GM23338 (cell line): ENCODE measurements at regions not wholly inside any gene's neighbourhood (a gene's known extent, or its start where the extent isn't known, plus 50 kb on each side); places are given as distances from the start of the nearest gene placed in this dataset.

Experiments used
- ATAC-seq: fragments of 200-7000 bp; cut with Tn5 transposase; 3 replicates; pipeline ENCODE4 v1.9.1; 2020
- DNase-seq: peaks from one replicate; pipeline ENCODE4 v3.0.0-alpha.2; 2015; ENCODE audit warnings: low spot score
- H2AFZ ChIP-seq: fragments of 200-600 bp; sonication (generic); 2 replicates; pipeline ENCODE4 v1.8.0; 2016; ENCODE audit warnings: antibody characterized with exemption, mild to moderate bottlenecking, moderate library complexity
- H3F3A ChIP-seq: fragments of 200-600 bp; sonication (generic); replicated peaks from 2 replicates; pipeline ENCODE4 v1.8.0; 2017; ENCODE audit warnings: antibody characterized with exemption, mixed run types, low read depth
- H3K27ac ChIP-seq: fragments of 200-600 bp; sonication (generic); 2 replicates; pipeline ENCODE4 v1.6.1; 2016; ENCODE audit warnings: low read depth
- H3K27me3 ChIP-seq: fragments of 200-600 bp; sonication (generic); 2 replicates; pipeline ENCODE4 v1.8.0; 2016; ENCODE audit warnings: mild to moderate bottlenecking, mixed run types, moderate library complexity; ENCODE audit not compliant: insufficient read depth
- H3K36me3 ChIP-seq: fragments of 200-600 bp; sonication (generic); 2 replicates; pipeline ENCODE4 v1.8.0; 2016; ENCODE audit warnings: mild to moderate bottlenecking; ENCODE audit not compliant: insufficient read depth
- H3K4me1 ChIP-seq: fragments of 200-600 bp; sonication (generic); 2 replicates; pipeline ENCODE4 v1.8.0; 2016; ENCODE audit warnings: mild to moderate bottlenecking, moderate library complexity; ENCODE audit not compliant: insufficient read depth
- H3K4me2 ChIP-seq: fragments of 200-600 bp; sonication (generic); 2 replicates; pipeline ENCODE4 v1.7.1; 2017; ENCODE audit warnings: mixed run types
- H3K4me3 ChIP-seq: fragments of 200-600 bp; sonication (generic); 2 replicates; pipeline ENCODE4 v1.6.1; 2016; ENCODE audit warnings: mixed run types
- H3K79me2 ChIP-seq: fragments of 200-600 bp; sonication (generic); replicated peaks from 2 replicates; pipeline ENCODE4 v1.8.0; 2017; ENCODE audit warnings: mild to moderate bottlenecking; ENCODE audit not compliant: insufficient read depth
- H3K9me2 ChIP-seq: fragments of 200-600 bp; sonication (generic); 2 replicates; pipeline ENCODE4 v1.8.0; 2017; ENCODE audit not compliant: insufficient read depth
- H4K20me1 ChIP-seq: fragments of 200-600 bp; sonication (generic); replicated peaks from 2 replicates; pipeline ENCODE4 v1.8.0; 2017; ENCODE audit warnings: mild to moderate bottlenecking; ENCODE audit not compliant: insufficient read depth
- H3K27ac Mint-ChIP-seq: 2 replicates; pipeline ENCODE4 v1.8.0; 2020; ENCODE audit warnings: inconsistent platforms, mild to moderate bottlenecking, moderate library complexity, mixed read lengths
- H3K27me3 Mint-ChIP-seq: 3 replicates; pipeline ENCODE4 v1.8.0; 2022; ENCODE audit warnings: low read depth, mild to moderate bottlenecking, moderate library complexity, mixed read lengths, inconsistent platforms; ENCODE audit not compliant: insufficient read depth, poor library complexity
- H3K36me3 Mint-ChIP-seq: 3 replicates; pipeline ENCODE4 v1.8.0; 2021; ENCODE audit warnings: low read depth, mild to moderate bottlenecking, inconsistent platforms, moderate library complexity, mixed read lengths
- H3K4me1 Mint-ChIP-seq: 3 replicates; pipeline ENCODE4 v1.8.0; 2020; ENCODE audit warnings: mild to moderate bottlenecking, inconsistent platforms, mixed read lengths
- H3K4me3 Mint-ChIP-seq: 3 replicates; pipeline ENCODE4 v1.8.0; 2021; ENCODE audit warnings: moderate library complexity, mild to moderate bottlenecking, inconsistent platforms, mixed read lengths
- H3K9me3 Mint-ChIP-seq: 3 replicates; pipeline ENCODE4 v1.8.0; 2020; ENCODE audit warnings: moderate library complexity, mild to moderate bottlenecking, inconsistent platforms, mixed read lengths
- CREB1 ChIP-seq: fragments of 250-450 bp; sonication (Bioruptor Pico); IDR thresholded peaks from 2 replicates; pipeline ENCODE4 v1.5.0; 2020; ENCODE audit warnings: low read depth, mild to moderate bottlenecking, moderate library complexity
- EZH2 ChIP-seq: fragments of 200-600 bp; sonication (generic); IDR thresholded peaks from one replicate; pipeline ENCODE4 v1.8.0; 2017; ENCODE audit warnings: antibody characterized with exemption, mild to moderate bottlenecking, low read depth; ENCODE audit not compliant: unreplicated experiment
- JUNB ChIP-seq: IDR thresholded peaks from one replicate; pipeline ENCODE4 v1.6.1; 2016; ENCODE audit warnings: antibody characterized with exemption; ENCODE audit not compliant: unreplicated experiment
- NANOG ChIP-seq: IDR thresholded peaks from 2 replicates; pipeline ENCODE4 v1.6.1; 2016; ENCODE audit warnings: antibody characterized with exemption, borderline replicate concordance
- POLR2AphosphoS5 ChIP-seq: IDR thresholded peaks from 2 replicates; pipeline ENCODE4 v1.6.1; 2016; ENCODE audit warnings: antibody characterized with exemption, low read depth
- ZNF114 ChIP-seq: fragments of 250-450 bp; sonication (Bioruptor Pico); IDR thresholded peaks from 2 replicates; pipeline ENCODE4 v1.5.0; 2020; ENCODE audit warnings: mild to moderate bottlenecking, moderate library complexity
- ZNF331 ChIP-seq: fragments of 250-450 bp; sonication (Bioruptor Pico); IDR thresholded peaks from 2 replicates; pipeline ENCODE4 v1.5.0; 2020; ENCODE audit warnings: low read depth, mild to moderate bottlenecking, moderate library complexity
- TF ChIP-seq, protein P1 (sequence below), 2 experiments: fragments of 200-600 bp in 1 of 2; sonication (generic) in 1 of 2; conservative IDR thresholded peaks; 2 replicates each; pipeline versions ENCODE4 v1.5.1 to v1.6.1; 2016 to 2017; ENCODE audit warnings: antibody characterized with exemption in 2 of 2, low read depth in 2 of 2, mild to moderate bottlenecking in 2 of 2, moderate library complexity in 1 of 2
- TF ChIP-seq, protein P2 (sequence below): IDR thresholded peaks from 2 replicates; pipeline ENCODE4 v1.6.1; 2016; ENCODE audit warnings: antibody characterized with exemption
- TF ChIP-seq, protein P3 (sequence below): IDR thresholded peaks from one replicate; pipeline ENCODE4 v1.6.1; 2018; ENCODE audit warnings: antibody characterized with exemption; ENCODE audit not compliant: unreplicated experiment

DNA sequence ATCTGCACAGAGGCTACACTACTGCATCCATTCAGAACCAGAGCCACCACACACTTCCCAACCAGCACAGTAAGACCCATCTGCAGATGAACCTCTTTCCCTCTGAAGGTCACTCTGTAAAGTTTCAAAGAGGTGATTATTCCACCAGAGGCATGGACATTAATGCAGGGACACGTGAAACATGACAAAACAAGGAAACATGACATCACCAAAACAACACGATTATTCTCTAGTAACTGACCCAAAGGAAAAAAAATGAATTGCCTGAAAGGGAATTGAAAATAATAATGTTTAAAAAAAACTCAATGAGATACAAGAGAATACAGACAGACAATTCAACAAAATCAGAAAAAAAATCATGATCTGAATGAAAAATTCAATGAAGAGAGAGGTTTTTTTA lies 139.1 kb downstream of the RERGL start (continued):
- TF ChIP-seq, protein P1, sequence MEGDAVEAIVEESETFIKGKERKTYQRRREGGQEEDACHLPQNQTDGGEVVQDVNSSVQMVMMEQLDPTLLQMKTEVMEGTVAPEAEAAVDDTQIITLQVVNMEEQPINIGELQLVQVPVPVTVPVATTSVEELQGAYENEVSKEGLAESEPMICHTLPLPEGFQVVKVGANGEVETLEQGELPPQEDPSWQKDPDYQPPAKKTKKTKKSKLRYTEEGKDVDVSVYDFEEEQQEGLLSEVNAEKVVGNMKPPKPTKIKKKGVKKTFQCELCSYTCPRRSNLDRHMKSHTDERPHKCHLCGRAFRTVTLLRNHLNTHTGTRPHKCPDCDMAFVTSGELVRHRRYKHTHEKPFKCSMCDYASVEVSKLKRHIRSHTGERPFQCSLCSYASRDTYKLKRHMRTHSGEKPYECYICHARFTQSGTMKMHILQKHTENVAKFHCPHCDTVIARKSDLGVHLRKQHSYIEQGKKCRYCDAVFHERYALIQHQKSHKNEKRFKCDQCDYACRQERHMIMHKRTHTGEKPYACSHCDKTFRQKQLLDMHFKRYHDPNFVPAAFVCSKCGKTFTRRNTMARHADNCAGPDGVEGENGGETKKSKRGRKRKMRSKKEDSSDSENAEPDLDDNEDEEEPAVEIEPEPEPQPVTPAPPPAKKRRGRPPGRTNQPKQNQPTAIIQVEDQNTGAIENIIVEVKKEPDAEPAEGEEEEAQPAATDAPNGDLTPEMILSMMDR (conservative IDR thresholded peaks at IDR 0.05; ENCODE audit: low read depth in 2 of 2), result no peak
- TF ChIP-seq EZH2 (no peak), ZNF114 (CRISPR knock-in tag) (no peak), NANOG (no peak), JUNB (no peak), CREB1 (no peak), ZNF331 (CRISPR knock-in tag) (no peak)
- TF ChIP-seq, protein P2, sequence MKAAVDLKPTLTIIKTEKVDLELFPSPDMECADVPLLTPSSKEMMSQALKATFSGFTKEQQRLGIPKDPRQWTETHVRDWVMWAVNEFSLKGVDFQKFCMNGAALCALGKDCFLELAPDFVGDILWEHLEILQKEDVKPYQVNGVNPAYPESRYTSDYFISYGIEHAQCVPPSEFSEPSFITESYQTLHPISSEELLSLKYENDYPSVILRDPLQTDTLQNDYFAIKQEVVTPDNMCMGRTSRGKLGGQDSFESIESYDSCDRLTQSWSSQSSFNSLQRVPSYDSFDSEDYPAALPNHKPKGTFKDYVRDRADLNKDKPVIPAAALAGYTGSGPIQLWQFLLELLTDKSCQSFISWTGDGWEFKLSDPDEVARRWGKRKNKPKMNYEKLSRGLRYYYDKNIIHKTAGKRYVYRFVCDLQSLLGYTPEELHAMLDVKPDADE, result no peak

DNA sequence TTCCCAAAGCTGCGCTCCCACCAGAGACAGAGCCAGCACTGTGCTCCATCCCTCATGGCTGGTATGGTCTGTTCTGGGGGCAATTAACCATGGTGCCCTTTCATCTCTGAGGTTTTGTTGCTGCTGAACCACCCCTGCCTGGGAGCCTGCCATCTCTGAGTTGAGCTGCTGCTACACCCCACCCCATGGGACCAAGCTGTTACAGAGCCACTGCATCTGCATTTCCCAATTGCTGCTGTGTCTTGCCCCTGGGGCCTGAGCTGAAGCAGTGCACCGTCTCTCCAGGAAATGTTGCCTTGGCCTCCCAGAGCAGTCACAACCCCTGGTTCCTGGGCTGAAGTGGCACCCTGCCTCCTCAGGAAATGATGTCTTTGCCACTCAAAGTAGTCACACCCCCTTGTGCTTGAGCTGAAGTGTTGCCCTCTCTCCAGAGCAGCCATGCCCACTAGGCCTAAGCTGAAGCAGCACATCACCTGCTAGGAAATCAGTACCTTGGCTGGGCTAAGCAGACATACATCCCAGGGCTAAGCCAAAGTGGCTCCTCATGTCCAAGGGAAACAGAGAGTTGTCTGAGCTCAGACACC lies 140.3 kb downstream of the RERGL start:
- Histone ChIP-seq H3K4me3 (no peak overlapping the region), H3K4me2 (no peak overlapping the region), H3K79me2 (no peaks in the 10 kb centered on the region), H3K4me1 (peaks cover 6% of the 10 kb centered on the region; the same call in 1 of the 2 replicates), H3K27ac (no peak overlapping the region), H2AFZ (no peak overlapping the region), H3F3A (no peaks in the 10 kb centered on the region), H3K36me3 (no peaks in the 10 kb centered on the region), H4K20me1 (no peaks in the 10 kb centered on the region), H3K27me3 (no peaks in the 10 kb centered on the region), H3K9me2 (no peaks in the 10 kb centered on the region)
- Mint-ChIP-seq H3K36me3 (no peaks in the 10 kb centered on the region), H3K27me3 (peaks cover 2% of the 10 kb centered on the region), H3K27ac (no peak overlapping the region), H3K4me3 (no peak overlapping the region), H3K4me1 (peaks cover 10% of the 10 kb centered on the region), H3K9me3 (no peaks in the 10 kb centered on the region)
- ATAC-seq (no peak; the same call in 2 of the 3 replicates), DNase-seq (no peak)
- TF ChIP-seq, protein P2, result no peak
- no peak for TF ChIP-seq POLR2AphosphoS5
- TF ChIP-seq, protein P3, sequence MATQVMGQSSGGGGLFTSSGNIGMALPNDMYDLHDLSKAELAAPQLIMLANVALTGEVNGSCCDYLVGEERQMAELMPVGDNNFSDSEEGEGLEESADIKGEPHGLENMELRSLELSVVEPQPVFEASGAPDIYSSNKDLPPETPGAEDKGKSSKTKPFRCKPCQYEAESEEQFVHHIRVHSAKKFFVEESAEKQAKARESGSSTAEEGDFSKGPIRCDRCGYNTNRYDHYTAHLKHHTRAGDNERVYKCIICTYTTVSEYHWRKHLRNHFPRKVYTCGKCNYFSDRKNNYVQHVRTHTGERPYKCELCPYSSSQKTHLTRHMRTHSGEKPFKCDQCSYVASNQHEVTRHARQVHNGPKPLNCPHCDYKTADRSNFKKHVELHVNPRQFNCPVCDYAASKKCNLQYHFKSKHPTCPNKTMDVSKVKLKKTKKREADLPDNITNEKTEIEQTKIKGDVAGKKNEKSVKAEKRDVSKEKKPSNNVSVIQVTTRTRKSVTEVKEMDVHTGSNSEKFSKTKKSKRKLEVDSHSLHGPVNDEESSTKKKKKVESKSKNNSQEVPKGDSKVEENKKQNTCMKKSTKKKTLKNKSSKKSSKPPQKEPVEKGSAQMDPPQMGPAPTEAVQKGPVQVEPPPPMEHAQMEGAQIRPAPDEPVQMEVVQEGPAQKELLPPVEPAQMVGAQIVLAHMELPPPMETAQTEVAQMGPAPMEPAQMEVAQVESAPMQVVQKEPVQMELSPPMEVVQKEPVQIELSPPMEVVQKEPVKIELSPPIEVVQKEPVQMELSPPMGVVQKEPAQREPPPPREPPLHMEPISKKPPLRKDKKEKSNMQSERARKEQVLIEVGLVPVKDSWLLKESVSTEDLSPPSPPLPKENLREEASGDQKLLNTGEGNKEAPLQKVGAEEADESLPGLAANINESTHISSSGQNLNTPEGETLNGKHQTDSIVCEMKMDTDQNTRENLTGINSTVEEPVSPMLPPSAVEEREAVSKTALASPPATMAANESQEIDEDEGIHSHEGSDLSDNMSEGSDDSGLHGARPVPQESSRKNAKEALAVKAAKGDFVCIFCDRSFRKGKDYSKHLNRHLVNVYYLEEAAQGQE, result no peak
- TF ChIP-seq NANOG, result no peak
- TF ChIP-seq ZNF331 (CRISPR knock-in tag), result no peak
- no peak for TF ChIP-seq EZH2
- no peak for TF ChIP-seq CREB1
- TF ChIP-seq, protein P1 (conservative IDR thresholded peaks at IDR 0.05; ENCODE audit: low read depth in 2 of 2), result no peak
